A673 (cell line): ENCODE measurements at regions not wholly inside any gene's neighbourhood (a gene's known extent, or its start where the extent isn't known, plus 50 kb on each side); places are given as distances from the start of the nearest gene placed in this dataset.

Source experiments
- CTCF ChIP-seq: fragments of 300-800, 200-600 bp; sonication (generic); conservative IDR thresholded peaks from 2 replicates; pipeline ENCODE4 v1.5.1; 2017; ENCODE audit warnings: low read depth, mild to moderate bottlenecking, antibody characterized with exemption, low read length, moderate library complexity, mixed read lengths
- EZH2 ChIP-seq: fragments of 200-600 bp; sonication (generic); IDR thresholded peaks from 2 replicates; pipeline ENCODE4 v1.6.1; 2017; ENCODE audit warnings: borderline replicate concordance, low read depth, mild to moderate bottlenecking, mixed read lengths, antibody characterized with exemption, low read length; ENCODE audit not compliant: poor library complexity, severe bottlenecking

DNA sequence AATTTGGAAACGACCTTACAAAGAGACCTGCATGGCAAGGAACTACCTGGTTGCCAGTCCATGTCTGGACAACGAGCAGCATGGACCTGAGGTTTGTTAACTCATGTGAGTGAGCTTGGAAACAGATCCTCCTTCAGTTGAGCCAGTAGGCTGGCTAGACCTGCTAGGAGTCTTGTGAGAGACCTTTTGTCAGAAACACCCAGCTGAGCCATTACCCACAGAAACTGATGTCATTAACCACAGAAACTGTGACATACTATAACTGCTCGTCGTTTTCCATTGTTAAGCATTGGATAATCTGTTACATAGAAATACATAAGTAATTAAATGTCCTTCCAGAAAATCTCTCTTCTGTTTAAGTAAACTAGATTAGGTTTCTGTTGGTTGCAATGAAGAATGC, 211.1 kb upstream of the C21orf91 start:
- no peak for TF ChIP-seq CTCF
- no peak for TF ChIP-seq EZH2
